ENCODE measurements at regions not wholly inside any gene's neighbourhood (a gene's known extent, or its start where the extent isn't known, plus 50 kb on each side); places are given as distances from the start of the nearest gene placed in this dataset.

- Histone ChIP-seq H3K27ac (ENCODE audit: insufficient read depth, low read length) (no peak overlapping the region), H4K8ac (ENCODE audit: low read depth in 2 of 2, low read length in 2 of 2) (no peak overlapping the region), H4K91ac (ENCODE audit: insufficient read depth, low read depth, low read length) (no peak overlapping the region), H2BK120ac (ENCODE audit: low read depth, low read length) (no peak overlapping the region), H2AK5ac (ENCODE audit: low read depth, low read length) (no peak overlapping the region), H4K5ac (ENCODE audit: low read depth, low read length) (no peak overlapping the region), H3K18ac (ENCODE audit: low read depth, low read length) (no peak overlapping the region), H2BK20ac (ENCODE audit: low read depth, low read length) (no peak overlapping the region), H3K56ac (ENCODE audit: extremely low read depth, insufficient read depth, low read length) (no peak overlapping the region), H3K79me1 (ENCODE audit: low read depth in 1 of 2, low read length in 2 of 2) (no peaks in the 10 kb centered on the region), H3K14ac (replicated peaks; ENCODE audit: low read depth, low read length) (no peak overlapping the region), H4K20me1 (ENCODE audit: insufficient read depth, low read length) (no peaks in the 10 kb centered on the region), H3K4ac (ENCODE audit: low read depth, low read length) (no peak overlapping the region), H2AFZ (replicated peaks; ENCODE audit: low read length, poor library complexity) (no peak overlapping the region), H2BK5ac (ENCODE audit: low read depth, low read length, poor library complexity, severe bottlenecking) (no peak overlapping the region), H3K36me3 (ENCODE audit: control insufficient read depth, insufficient read depth, low read length) (no peaks in the 10 kb centered on the region), H3K9me1 (ENCODE audit: insufficient read depth, low read length) (no peaks in the 10 kb centered on the region), H3K9ac (ENCODE audit: low read depth, low read length) (no peak overlapping the region), H2BK15ac (ENCODE audit: low read depth, low read length) (no peak overlapping the region), H3K4me3 (ENCODE audit: insufficient read depth, low read depth, low read length) (no peak overlapping the region), H2AK9ac (replicated peaks; ENCODE audit: low read depth, low read length, poor library complexity) (no peak overlapping the region), H3K9me3 (ENCODE audit: control insufficient read depth, insufficient read depth, low read length) (peaks cover 28% of the 10 kb centered on the region), H3K27me3 (ENCODE audit: control insufficient read depth, insufficient read depth, low read length) (no peaks in the 10 kb centered on the region), H3K4me1 (ENCODE audit: control insufficient read depth, insufficient read depth, low read length) (no peaks in the 10 kb centered on the region), H3K4me2 (ENCODE audit: low read depth, low read length) (no peak overlapping the region), H3K23ac (ENCODE audit: low read depth, low read length) (no peak overlapping the region)
- ChIA-PET POLR2A (ENCODE audit: unreplicated experiment) (no interaction called here), CTCF (no interaction called here)
- dilution Hi-C loops (cut with HindIII; ENCODE audit: low sequenced_read_pairs, unreplicated experiment) (no loop called here), intact Hi-C loops (cut with micrococcal nuclease) (no loop called here), in situ Hi-C loops (cut with MboI; ENCODE audit: low sequenced_read_pairs) (loop anchor here (25.0 kb wide), 1 partner anchor 711 kb away; no protein-coding TSS in a partner anchor)
- ATAC-seq (ENCODE audit: low read depth) (no peak), DNase-seq (no peak)
- no TSS peak for BruUV-seq (replicated peaks)
- WGBS, 2 experiments (ENCODE audit: extremely low coverage in 2 of 2, insufficient read length in 1 of 2), result no CpG with 5 or more reads among the region's 15 CpGs
- TF ChIP-seq CHD1 (IDR thresholded peaks at IDR 0.05; ENCODE audit: low read depth, low read length) (no peak), NFE2L2 (IDR thresholded peaks at IDR 0.05; ENCODE audit: low read depth, low read length) (no peak), POLR2A (IDR thresholded peaks at IDR 0.05; ENCODE audit: low read depth, low read length) (no peak), USF2 (IDR thresholded peaks at IDR 0.05; ENCODE audit: low read depth, low read length) (no peak), MAFK (IDR thresholded peaks at IDR 0.05; ENCODE audit: low read depth, low read length) (no peak), CTCF (conservative IDR thresholded peaks at IDR 0.05; ENCODE audit: low read depth, low read length) (no peak; the same call in 1 of the 2 replicates), MAZ (IDR thresholded peaks at IDR 0.05; ENCODE audit: borderline replicate concordance, low read depth, low read length) (no peak), RFX5 (IDR thresholded peaks at IDR 0.05; ENCODE audit: low read depth, low read length) (no peak), MXI1 (IDR thresholded peaks at IDR 0.05; ENCODE audit: borderline replicate concordance, low read depth, low read length) (no peak), ELK1 (IDR thresholded peaks at IDR 0.05; ENCODE audit: borderline replicate concordance, low read depth, low read length) (no peak), RAD21 (IDR thresholded peaks at IDR 0.05; ENCODE audit: low read length) (no peak)
Measured at GRCh38 chr12:130026608-130027176, 122.9 kb upstream of the TMEM132D start.

Measured in IMR-90 (cell line).